Astrocyte (in vitro differentiated cells and primary cell): ENCODE measurements at regions not wholly inside any gene's neighbourhood (a gene's known extent, or its start where the extent isn't known, plus 50 kb on each side); places are given as distances from the start of the nearest gene placed in this dataset.
"Not testable (repeated sequence)": the region's sequence is repeated elsewhere in the genome, so short reads cannot be mapped to it uniquely, and the experiment has no call there.

ENCODE experiments used
- DNase-seq: peaks from one replicate; pipeline ENCODE4 v3.0.0-alpha.2; 2010; ENCODE audit warnings: low read depth
- FAIRE-seq: peaks from 2 replicates; lab custom pipeline; 2011; peaks lifted over from hg19 to GRCh38; lab: Jason Lieb, UNC
- H2AFZ ChIP-seq: 2 replicates; pipeline ENCODE4 v1.6.0; 2012; ENCODE audit warnings: low read depth, low read length, inconsistent platforms
- H3K27ac ChIP-seq: 2 replicates; pipeline ENCODE4 v1.5.1; 2011; ENCODE audit warnings: low read depth, low read length, inconsistent platforms
- H3K27me3 ChIP-seq: 2 replicates; pipeline ENCODE4 v1.6.0; 2011; ENCODE audit warnings: low read length, inconsistent platforms; ENCODE audit not compliant: insufficient read depth
- H3K36me3 ChIP-seq: 2 replicates; pipeline ENCODE4 v1.5.1; 2011; ENCODE audit warnings: low read length, inconsistent platforms; ENCODE audit not compliant: insufficient read depth
- H3K4me1 ChIP-seq: 2 replicates; pipeline ENCODE4 v1.5.1; 2011; ENCODE audit warnings: low read length, inconsistent platforms; ENCODE audit not compliant: insufficient read depth
- H3K4me2 ChIP-seq: 2 replicates; pipeline ENCODE4 v1.6.0; 2012; ENCODE audit warnings: low read length, inconsistent platforms
- H3K4me3 ChIP-seq: 2 replicates; pipeline ENCODE4 v1.5.1; 2011; ENCODE audit warnings: low read depth, mild to moderate bottlenecking, low read length, inconsistent platforms; ENCODE audit not compliant: insufficient read depth
- H3K79me2 ChIP-seq: 2 replicates; pipeline ENCODE4 v1.6.0; 2012; ENCODE audit warnings: mild to moderate bottlenecking, low read length, inconsistent platforms; ENCODE audit not compliant: insufficient read depth
- H3K9ac ChIP-seq: 2 replicates; pipeline ENCODE4 v1.6.0; 2012; ENCODE audit warnings: mild to moderate bottlenecking, low read length, inconsistent platforms
- H3K9me3 ChIP-seq: 2 replicates; pipeline ENCODE4 v1.5.1; 2012; ENCODE audit warnings: low read depth, mild to moderate bottlenecking, low read length, inconsistent platforms; ENCODE audit not compliant: insufficient read depth
- H4K20me1 ChIP-seq: 2 replicates; pipeline ENCODE4 v1.6.0; 2012; ENCODE audit warnings: low read length, inconsistent platforms; ENCODE audit not compliant: insufficient read depth
- H3K27ac Mint-ChIP-seq: one replicate; pipeline ENCODE4 v1.8.0; 2021; ENCODE audit warnings: mild to moderate bottlenecking, mixed read lengths; ENCODE audit not compliant: unreplicated experiment
- H3K27me3 Mint-ChIP-seq: one replicate; pipeline ENCODE4 v1.8.0; 2021; ENCODE audit warnings: low read depth, mixed read lengths; ENCODE audit not compliant: unreplicated experiment
- H3K36me3 Mint-ChIP-seq: one replicate; pipeline ENCODE4 v1.8.0; 2021; ENCODE audit warnings: low read depth, mixed read lengths; ENCODE audit not compliant: unreplicated experiment
- H3K4me1 Mint-ChIP-seq: one replicate; pipeline ENCODE4 v1.8.0; 2021; ENCODE audit warnings: low read depth, mixed read lengths; ENCODE audit not compliant: unreplicated experiment
- H3K4me3 Mint-ChIP-seq: one replicate; pipeline ENCODE4 v1.8.0; 2021; ENCODE audit warnings: mild to moderate bottlenecking, moderate library complexity, mixed read lengths; ENCODE audit not compliant: unreplicated experiment
- H3K9me3 Mint-ChIP-seq: one replicate; pipeline ENCODE4 v1.8.0; 2021; ENCODE audit warnings: mild to moderate bottlenecking, mixed read lengths; ENCODE audit not compliant: unreplicated experiment
- EZH2 ChIP-seq: IDR thresholded peaks from 2 replicates; pipeline ENCODE4 v1.6.1; 2012; ENCODE audit warnings: mild to moderate bottlenecking, low read length, inconsistent platforms; ENCODE audit not compliant: insufficient read depth
- TF ChIP-seq, protein P1 (sequence below): IDR thresholded peaks from 2 replicates; pipeline ENCODE4 v1.5.1; 2011; ENCODE audit warnings: low read depth, mild to moderate bottlenecking, inconsistent platforms, low read length, moderate library complexity; ENCODE audit not compliant: insufficient read depth

GRCh38 chrX:85543866-85544265 is 164.4 kb upstream of the POF1B start:
- Histone ChIP-seq H3K27ac (no peak overlapping the region), H3K4me1 (no peaks in the 10 kb centered on the region), H3K9me3 (no peaks in the 10 kb centered on the region), H2AFZ (no peak overlapping the region), H3K27me3 (no peaks in the 10 kb centered on the region), H3K9ac (no peak overlapping the region), H3K4me3 (no peak overlapping the region), H4K20me1 (no peaks in the 10 kb centered on the region), H3K36me3 (no peaks in the 10 kb centered on the region), H3K4me2 (no peak overlapping the region), H3K79me2 (no peaks in the 10 kb centered on the region)
- TF ChIP-seq, protein P1, sequence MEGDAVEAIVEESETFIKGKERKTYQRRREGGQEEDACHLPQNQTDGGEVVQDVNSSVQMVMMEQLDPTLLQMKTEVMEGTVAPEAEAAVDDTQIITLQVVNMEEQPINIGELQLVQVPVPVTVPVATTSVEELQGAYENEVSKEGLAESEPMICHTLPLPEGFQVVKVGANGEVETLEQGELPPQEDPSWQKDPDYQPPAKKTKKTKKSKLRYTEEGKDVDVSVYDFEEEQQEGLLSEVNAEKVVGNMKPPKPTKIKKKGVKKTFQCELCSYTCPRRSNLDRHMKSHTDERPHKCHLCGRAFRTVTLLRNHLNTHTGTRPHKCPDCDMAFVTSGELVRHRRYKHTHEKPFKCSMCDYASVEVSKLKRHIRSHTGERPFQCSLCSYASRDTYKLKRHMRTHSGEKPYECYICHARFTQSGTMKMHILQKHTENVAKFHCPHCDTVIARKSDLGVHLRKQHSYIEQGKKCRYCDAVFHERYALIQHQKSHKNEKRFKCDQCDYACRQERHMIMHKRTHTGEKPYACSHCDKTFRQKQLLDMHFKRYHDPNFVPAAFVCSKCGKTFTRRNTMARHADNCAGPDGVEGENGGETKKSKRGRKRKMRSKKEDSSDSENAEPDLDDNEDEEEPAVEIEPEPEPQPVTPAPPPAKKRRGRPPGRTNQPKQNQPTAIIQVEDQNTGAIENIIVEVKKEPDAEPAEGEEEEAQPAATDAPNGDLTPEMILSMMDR = no peak
- TF ChIP-seq EZH2 = no peak
- no peaks in the 10 kb centered on the region for H3K9me3 Mint-ChIP-seq
- no peak overlapping the region for H3K27ac Mint-ChIP-seq
- H3K4me3 Mint-ChIP-seq = no peak overlapping the region
- no peaks in the 10 kb centered on the region for H3K4me1 Mint-ChIP-seq
- DNase-seq = no peak
- H3K36me3 Mint-ChIP-seq = no peaks in the 10 kb centered on the region
- no peak for FAIRE-seq
- no peaks in the 10 kb centered on the region for H3K27me3 Mint-ChIP-seq

GRCh38 chrX:85529141-85529540 is 149.7 kb upstream of the POF1B start:
- H3K36me3 Mint-ChIP-seq, H3K27me3 Mint-ChIP-seq, H3K9me3 Mint-ChIP-seq, H3K4me1 ChIP-seq, H3K4me3 ChIP-seq, H3K27ac ChIP-seq, H3K4me3 Mint-ChIP-seq, H3K27me3 ChIP-seq, H3K79me2 ChIP-seq, H3K36me3 ChIP-seq, H3K27ac Mint-ChIP-seq, FAIRE-seq, H3K9me3 ChIP-seq, H4K20me1 ChIP-seq, H3K9ac ChIP-seq, H3K4me2 ChIP-seq, DNase-seq, H3K4me1 Mint-ChIP-seq, H2AFZ ChIP-seq: not testable (repeated sequence)

DNA sequence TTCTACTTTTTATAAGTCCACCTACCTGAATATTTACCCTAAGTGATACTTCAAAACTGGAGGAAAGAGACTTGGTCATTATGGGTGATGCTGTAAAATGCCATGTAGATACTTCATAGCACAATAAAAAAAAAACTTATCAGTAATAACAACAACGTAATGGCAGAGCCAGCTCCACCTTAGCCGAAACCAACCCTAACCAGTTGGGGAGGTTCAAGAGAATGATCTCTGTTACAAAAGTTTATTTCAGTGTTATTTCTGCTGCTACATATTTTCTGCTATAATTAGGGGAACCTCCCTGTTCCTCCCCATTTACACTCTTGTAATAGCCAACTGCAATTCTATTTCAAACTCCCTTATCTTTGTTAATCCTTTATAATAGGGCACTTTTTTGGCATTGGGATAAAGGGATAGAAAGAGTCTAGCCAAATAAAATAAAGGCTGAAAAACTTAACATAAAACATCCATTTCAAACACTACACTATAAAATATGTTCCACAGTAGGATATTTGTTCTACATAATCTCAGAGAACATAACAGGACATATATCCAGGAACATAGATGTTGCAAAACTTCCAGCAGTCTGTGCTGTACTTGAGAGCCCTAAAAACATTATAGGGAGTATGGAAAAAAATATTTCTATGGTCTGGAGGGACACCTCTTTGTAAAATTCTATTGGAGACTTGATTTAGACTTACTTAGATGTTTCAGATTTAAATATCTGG is 138.7 kb upstream of the POF1B start:
- Mint-ChIP-seq H3K27ac (no peak overlapping the region), H3K4me3 (no peak overlapping the region)
- no peaks in the 10 kb centered on the region for H3K9me3 ChIP-seq

More for the DNA sequence above, 138.7 kb upstream of the POF1B start:
- no peak overlapping the region for H3K9ac ChIP-seq
- H4K20me1 ChIP-seq = no peaks in the 10 kb centered on the region
- H3K27me3 Mint-ChIP-seq = no peaks in the 10 kb centered on the region
- TF ChIP-seq EZH2 = no peak
- TF ChIP-seq, protein P1 = no peak
- H3K36me3 Mint-ChIP-seq = no peaks in the 10 kb centered on the region
- no peak overlapping the region for H3K4me2 ChIP-seq
- no peak for DNase-seq
- no peaks in the 10 kb centered on the region for H3K36me3 ChIP-seq
- no peaks in the 10 kb centered on the region for H3K27me3 ChIP-seq
- no peaks in the 10 kb centered on the region for H3K9me3 Mint-ChIP-seq
- H3K4me1 Mint-ChIP-seq = no peaks in the 10 kb centered on the region
- H3K27ac ChIP-seq = no peak overlapping the region
- no peaks in the 10 kb centered on the region for H3K79me2 ChIP-seq
- H3K4me1 ChIP-seq = no peaks in the 10 kb centered on the region
- no peak overlapping the region for H3K4me3 ChIP-seq
- peak; percentile 23 for FAIRE-seq
- H2AFZ ChIP-seq = no peak overlapping the region
